Smooth muscle cell (in vitro differentiated cells): ENCODE measurements at regions not wholly inside any gene's neighbourhood (a gene's known extent, or its start where the extent isn't known, plus 50 kb on each side); places are given as distances from the start of the nearest gene placed in this dataset.

ENCODE experiments used
- DNase-seq: peaks from one replicate; lab custom pipeline; 2025; ENCODE audit not compliant: unreplicated experiment; lab: John Stamatoyannopoulos, UW
- H2AFZ ChIP-seq: fragments of 200-600 bp; sonication (generic); 2 replicates; pipeline ENCODE4 v1.6.0; 2016; ENCODE audit warnings: antibody characterized with exemption, low read depth, mild to moderate bottlenecking
- H3F3A ChIP-seq: fragments of 200-600 bp; sonication (generic); 2 replicates; pipeline ENCODE4 v1.6.0; 2017; ENCODE audit warnings: antibody characterized with exemption, low read depth
- H3K27ac ChIP-seq: fragments of 200-600 bp; sonication (generic); 2 replicates; pipeline ENCODE4 v1.5.1; 2016; ENCODE audit warnings: low read depth, mild to moderate bottlenecking
- H3K27me3 ChIP-seq: fragments of 200-600 bp; sonication (generic); 2 replicates; pipeline ENCODE4 v1.6.1; 2016; ENCODE audit warnings: low read depth, mild to moderate bottlenecking
- H3K36me3 ChIP-seq: fragments of 200-600 bp; sonication (generic); 2 replicates; pipeline ENCODE4 v1.5.1; 2016; ENCODE audit warnings: low read depth
- H3K4me1 ChIP-seq: fragments of 200-600 bp; sonication (generic); 2 replicates; pipeline ENCODE4 v1.5.1; 2016; ENCODE audit warnings: low read depth
- H3K4me2 ChIP-seq: fragments of 200-600 bp; sonication (generic); 2 replicates; pipeline ENCODE4 v1.6.0; 2016; ENCODE audit warnings: mild to moderate bottlenecking
- H3K4me3 ChIP-seq: fragments of 200-600 bp; sonication (generic); 2 replicates; pipeline ENCODE4 v1.5.1; 2016; ENCODE audit warnings: mild to moderate bottlenecking
- H3K79me2 ChIP-seq: fragments of 200-600 bp; sonication (generic); 2 replicates; pipeline ENCODE4 v1.6.0; 2016; ENCODE audit warnings: low read depth, mild to moderate bottlenecking
- H3K9ac ChIP-seq: fragments of 200-600 bp; sonication (generic); 2 replicates; pipeline ENCODE4 v1.6.0; 2016; ENCODE audit warnings: low read depth
- H3K9me3 ChIP-seq: fragments of 200-600 bp; sonication (generic); replicated peaks from 2 replicates; pipeline ENCODE4 v1.5.1; 2016; ENCODE audit warnings: low read depth
- H4K20me1 ChIP-seq: fragments of 200-600 bp; sonication (generic); 2 replicates; pipeline ENCODE4 v1.6.0; 2016; ENCODE audit warnings: low read depth
- WGBS: methylation state at CpG from one replicate; pipeline ENCODE4 v1.1.7; 2016; ENCODE audit warnings: low lambda C conversion rate; 5-methylcytosine and 5-hydroxymethylcytosine counted together
- TF ChIP-seq, protein P1 (sequence below): fragments of 200-600 bp; sonication (generic); IDR thresholded peaks from 2 replicates; pipeline ENCODE4 v1.5.1; 2017; ENCODE audit warnings: borderline replicate concordance, mild to moderate bottlenecking, antibody characterized with exemption; ENCODE audit not compliant: insufficient read depth, poor library complexity, severe bottlenecking

- Histone ChIP-seq H3K4me2 (no peak overlapping the region), H4K20me1 (no peaks in the 10 kb centered on the region), H3K27ac (no peak overlapping the region), H3K4me1 (no peaks in the 10 kb centered on the region), H2AFZ (no peak overlapping the region), H3K9me3 (no peaks in the 10 kb centered on the region), H3K27me3 (peaks cover 39% of the 10 kb centered on the region), H3K9ac (no peak overlapping the region), H3F3A (no peaks in the 10 kb centered on the region), H3K4me3 (no peak overlapping the region), H3K36me3 (no peaks in the 10 kb centered on the region), H3K79me2 (no peaks in the 10 kb centered on the region)
- no peak for DNase-seq
- TF ChIP-seq, protein P1, sequence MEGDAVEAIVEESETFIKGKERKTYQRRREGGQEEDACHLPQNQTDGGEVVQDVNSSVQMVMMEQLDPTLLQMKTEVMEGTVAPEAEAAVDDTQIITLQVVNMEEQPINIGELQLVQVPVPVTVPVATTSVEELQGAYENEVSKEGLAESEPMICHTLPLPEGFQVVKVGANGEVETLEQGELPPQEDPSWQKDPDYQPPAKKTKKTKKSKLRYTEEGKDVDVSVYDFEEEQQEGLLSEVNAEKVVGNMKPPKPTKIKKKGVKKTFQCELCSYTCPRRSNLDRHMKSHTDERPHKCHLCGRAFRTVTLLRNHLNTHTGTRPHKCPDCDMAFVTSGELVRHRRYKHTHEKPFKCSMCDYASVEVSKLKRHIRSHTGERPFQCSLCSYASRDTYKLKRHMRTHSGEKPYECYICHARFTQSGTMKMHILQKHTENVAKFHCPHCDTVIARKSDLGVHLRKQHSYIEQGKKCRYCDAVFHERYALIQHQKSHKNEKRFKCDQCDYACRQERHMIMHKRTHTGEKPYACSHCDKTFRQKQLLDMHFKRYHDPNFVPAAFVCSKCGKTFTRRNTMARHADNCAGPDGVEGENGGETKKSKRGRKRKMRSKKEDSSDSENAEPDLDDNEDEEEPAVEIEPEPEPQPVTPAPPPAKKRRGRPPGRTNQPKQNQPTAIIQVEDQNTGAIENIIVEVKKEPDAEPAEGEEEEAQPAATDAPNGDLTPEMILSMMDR: no peak
Measured at GRCh38 chr20:52794853-52795252, 177.3 kb upstream of the TSHZ2 start.

- H3K27ac ChIP-seq: no peak overlapping the region
- H4K20me1 ChIP-seq: no peaks in the 10 kb centered on the region
- WGBS: 89% methylated on average over 7 of the region's 7 CpGs
- no peak overlapping the region for H3K4me2 ChIP-seq
- H2AFZ ChIP-seq: no peak overlapping the region
- no peaks in the 10 kb centered on the region for H3K9me3 ChIP-seq
- DNase-seq: no peak
- H3K9ac ChIP-seq: no peak overlapping the region
- no peaks in the 10 kb centered on the region for H3K36me3 ChIP-seq
- TF ChIP-seq, protein P1: no peak
- H3K79me2 ChIP-seq: no peaks in the 10 kb centered on the region
- no peaks in the 10 kb centered on the region for H3F3A ChIP-seq
- H3K4me3 ChIP-seq: no peak overlapping the region
- H3K27me3 ChIP-seq: peaks cover 48% of the 10 kb centered on the region
- no peaks in the 10 kb centered on the region for H3K4me1 ChIP-seq
Measured at GRCh38 chr20:52793339-52793963, 178.7 kb upstream of the TSHZ2 start.

DNA sequence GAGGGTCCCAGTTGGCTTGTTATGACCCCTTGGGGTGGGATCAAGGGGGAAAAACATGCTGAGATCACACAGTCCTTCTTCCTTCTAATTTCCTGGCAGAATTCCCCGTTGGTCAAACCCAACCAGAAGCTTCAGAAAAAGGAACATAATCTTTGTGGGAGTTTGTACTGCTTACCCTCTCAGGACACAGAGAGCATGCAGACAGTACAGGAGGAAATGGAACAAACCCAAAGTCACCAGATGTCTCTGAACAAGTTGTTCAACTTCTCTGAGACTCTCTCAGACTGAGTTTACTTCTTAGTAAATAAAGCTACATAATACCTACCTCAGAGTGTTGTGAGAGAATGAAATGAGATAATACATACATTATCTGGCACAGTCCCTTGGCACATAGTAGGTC is 181.1 kb upstream of the TSHZ2 start:
- Histone ChIP-seq H3F3A (no peaks in the 10 kb centered on the region), H3K4me3 (no peak overlapping the region), H3K4me2 (no peak overlapping the region), H3K79me2 (no peaks in the 10 kb centered on the region), H4K20me1 (no peaks in the 10 kb centered on the region), H3K27ac (no peak overlapping the region), H3K27me3 (peaks cover 45% of the 10 kb centered on the region), H2AFZ (no peak overlapping the region), H3K9ac (no peak overlapping the region), H3K4me1 (no peaks in the 10 kb centered on the region), H3K36me3 (no peaks in the 10 kb centered on the region), H3K9me3 (no peaks in the 10 kb centered on the region)
- TF ChIP-seq, protein P1: no peak
- no peak for DNase-seq
- 90% methylated on average over 1 of the region's 1 CpG for WGBS

- Histone ChIP-seq H3F3A (no peaks in the 10 kb centered on the region), H3K4me1 (no peaks in the 10 kb centered on the region), H3K9ac (no peak overlapping the region), H3K27ac (no peak overlapping the region), H3K4me2 (no peak overlapping the region), H3K36me3 (no peaks in the 10 kb centered on the region), H3K4me3 (no peak overlapping the region), H2AFZ (no peak overlapping the region), H4K20me1 (no peaks in the 10 kb centered on the region), H3K27me3 (peaks cover 37% of the 10 kb centered on the region), H3K9me3 (no peaks in the 10 kb centered on the region), H3K79me2 (no peaks in the 10 kb centered on the region)
- WGBS: 94% methylated on average over 2 of the region's 2 CpGs
- no peak for DNase-seq
- TF ChIP-seq, protein P1: no peak
Measured at GRCh38 chr20:52789716-52790115, 182.4 kb upstream of the TSHZ2 start.
